RWPE2 (cell line): ENCODE measurements at regions not wholly inside any gene's neighbourhood (a gene's known extent, or its start where the extent isn't known, plus 50 kb on each side); places are given as distances from the start of the nearest gene placed in this dataset.

Experiments used
- ATAC-seq: fragments of 200-7000 bp; cut with Tn5 transposase; 3 replicates; pipeline ENCODE4 v1.9.1; 2021; ENCODE audit warnings: low read depth
- DNase-seq: peaks from one replicate; pipeline ENCODE4 v3.0.0-alpha.2; 2020; ENCODE audit warnings: low spot score
- H3K27ac ChIP-seq: fragments of 450-650 bp; 2 replicates; pipeline ENCODE4 v1.5.1; 2017; ENCODE audit warnings: mild to moderate bottlenecking; ENCODE audit not compliant: poor library complexity, severe bottlenecking
- H3K27me3 ChIP-seq: fragments of 250-450 bp; sonication (Bioruptor Pico); 2 replicates; pipeline ENCODE4 v1.5.1; 2021; ENCODE audit warnings: mild to moderate bottlenecking, moderate library complexity; ENCODE audit not compliant: insufficient read depth, poor library complexity, severe bottlenecking
- H3K36me3 ChIP-seq: fragments of 250-450 bp; sonication (Bioruptor Pico); 2 replicates; pipeline ENCODE4 v1.5.1; 2020; ENCODE audit warnings: low read depth, mild to moderate bottlenecking, moderate library complexity
- H3K4me1 ChIP-seq: fragments of 250-450 bp; sonication (Bioruptor Pico); 2 replicates; pipeline ENCODE4 v1.5.1; 2021; ENCODE audit warnings: mild to moderate bottlenecking, moderate library complexity; ENCODE audit not compliant: insufficient read depth, poor library complexity, severe bottlenecking
- H3K4me3 ChIP-seq: fragments of 250-450 bp; sonication (Bioruptor Pico); 2 replicates; pipeline ENCODE4 v1.5.1; 2021; ENCODE audit warnings: mild to moderate bottlenecking, moderate library complexity; ENCODE audit not compliant: severe bottlenecking
- H3K9me3 ChIP-seq: fragments of 250-450 bp; sonication (Bioruptor Pico); 2 replicates; pipeline ENCODE4 v1.5.1; 2021; ENCODE audit warnings: mild to moderate bottlenecking, moderate library complexity; ENCODE audit not compliant: severe bottlenecking
- CTCF ChIP-seq: fragments of 450-650 bp; IDR thresholded peaks from one replicate; pipeline ENCODE4 v1.5.1; 2017; ENCODE audit warnings: mild to moderate bottlenecking, moderate library complexity; ENCODE audit not compliant: poor library complexity, severe bottlenecking

GRCh38 chr13:33957497-33957905 lies 139.6 kb downstream of the RFC3 start:
- TF ChIP-seq CTCF, result no peak
- no peak for ATAC-seq
- Histone ChIP-seq H3K4me3 (no peak overlapping the region), H3K4me1 (no peaks in the 10 kb centered on the region), H3K27ac (no peak overlapping the region), H3K27me3 (no peaks in the 10 kb centered on the region), H3K9me3 (no peaks in the 10 kb centered on the region), H3K36me3 (no peaks in the 10 kb centered on the region)
- DNase-seq, result no peak

DNA sequence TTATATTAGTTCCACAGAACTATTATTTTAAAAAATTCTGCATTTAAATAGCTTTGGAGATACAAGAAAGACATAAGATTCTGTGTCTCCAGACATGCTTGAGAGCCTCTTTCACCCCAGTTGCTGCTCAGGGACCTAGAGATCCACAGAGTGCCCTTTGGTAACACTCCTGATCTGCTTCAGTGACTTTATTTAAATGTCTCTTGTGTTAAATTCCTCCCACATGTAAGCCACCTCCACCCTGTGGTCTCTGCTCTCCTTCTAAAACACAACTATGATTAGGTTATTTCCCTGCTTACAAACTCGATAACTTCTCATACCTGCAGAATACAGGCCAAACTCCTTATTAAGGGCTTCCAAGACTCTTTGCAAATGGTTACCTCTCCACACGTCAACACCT lies 141.0 kb downstream of the RFC3 start:
- H3K36me3 ChIP-seq, result no peaks in the 10 kb centered on the region
- DNase-seq (no peak), ATAC-seq (no peak)
- no peak overlapping the region for H3K4me3 ChIP-seq
- no peaks in the 10 kb centered on the region for H3K9me3 ChIP-seq
- H3K27ac ChIP-seq, result no peak overlapping the region
- H3K27me3 ChIP-seq, result no peaks in the 10 kb centered on the region
- no peaks in the 10 kb centered on the region for H3K4me1 ChIP-seq
- no peak for TF ChIP-seq CTCF

- Histone ChIP-seq H3K4me1 (no peaks in the 10 kb centered on the region), H3K27me3 (no peaks in the 10 kb centered on the region), H3K9me3 (no peaks in the 10 kb centered on the region), H3K27ac (no peak overlapping the region), H3K4me3 (no peak overlapping the region), H3K36me3 (no peaks in the 10 kb centered on the region)
- ATAC-seq (no peak), DNase-seq (no peak)
- TF ChIP-seq CTCF, result no peak
Observed at GRCh38 chr13:33963134-33963533, 145.2 kb downstream of the RFC3 start.

- no peak for ATAC-seq
Observed at GRCh38 chr13:33963895-33964294, 145.9 kb downstream of the RFC3 start.

More at GRCh38 chr13:33963895-33964294, 145.9 kb downstream of the RFC3 start:
- H3K36me3 ChIP-seq, result no peaks in the 10 kb centered on the region
- no peak for DNase-seq
- H3K27me3 ChIP-seq, result no peaks in the 10 kb centered on the region
- TF ChIP-seq CTCF, result no peak
- no peaks in the 10 kb centered on the region for H3K9me3 ChIP-seq
- H3K27ac ChIP-seq, result no peak overlapping the region
- H3K4me3 ChIP-seq, result no peak overlapping the region
- no peaks in the 10 kb centered on the region for H3K4me1 ChIP-seq
